Caco-2 (cell line): ENCODE measurements at regions not wholly inside any gene's neighbourhood (a gene's known extent, or its start where the extent isn't known, plus 50 kb on each side); places are given as distances from the start of the nearest gene placed in this dataset.

ENCODE experiments used
- BruUV-seq: library from RNA; stranded (reverse); fragments of 400-500 nt; replicated peaks from 2 replicates; lab custom pipeline; 2021; lab: Mats Ljungman, UMichigan
- CTCF ChIA-PET: fragments of 300-600 bp; sonication (Branson Sonifier 250); formaldehyde crosslinking; loops from one replicate; lab custom pipeline; 2022; ENCODE audit warnings: antibody characterized with exemption; lab: Charles Lee
- POLR2A ChIA-PET: fragments of 300-600 bp; sonication (Branson Sonifier 250); formaldehyde crosslinking; loops from one replicate; lab custom pipeline; 2022; ENCODE audit warnings: antibody characterized with exemption; lab: Charles Lee
- DNase-seq, 2 experiments: peaks; one replicate each; pipeline versions ENCODE4 v3.0.0 to v3.0.0-alpha.2; 2020 to 2022
- H3K27me3 ChIP-seq: replicated peaks from 2 replicates; pipeline ENCODE4 v1.6.0; 2011; ENCODE audit warnings: low read length; ENCODE audit not compliant: control insufficient read depth, insufficient read depth
- H3K36me3 ChIP-seq: 2 replicates; pipeline ENCODE4 v1.5.1; 2011; ENCODE audit warnings: low read length; ENCODE audit not compliant: control insufficient read depth, insufficient read depth
- H3K4me1 ChIP-seq: fragments of 250-450 bp; sonication (Bioruptor Pico); 2 replicates; pipeline ENCODE4 v1.5.1; 2020; ENCODE audit warnings: mild to moderate bottlenecking
- H3K4me3 ChIP-seq: 2 replicates; pipeline ENCODE4 v1.5.1; 2011; ENCODE audit warnings: low read depth, mild to moderate bottlenecking, control low read depth, low read length
- H3K9me3 ChIP-seq: fragments of 250-450 bp; sonication (Bioruptor Pico); 2 replicates; pipeline ENCODE4 v1.5.1; 2020; ENCODE audit warnings: mild to moderate bottlenecking, moderate library complexity
- H3K27ac Mint-ChIP-seq: one replicate; pipeline ENCODE4 v1.8.0; 2022; ENCODE audit warnings: mixed read lengths; ENCODE audit not compliant: unreplicated experiment
- H3K27me3 Mint-ChIP-seq: one replicate; pipeline ENCODE4 v1.8.0; 2022; ENCODE audit warnings: mixed read lengths; ENCODE audit not compliant: insufficient read depth, unreplicated experiment
- H3K36me3 Mint-ChIP-seq: one replicate; pipeline ENCODE4 v1.8.0; 2022; ENCODE audit warnings: mild to moderate bottlenecking, mixed read lengths; ENCODE audit not compliant: insufficient read depth, unreplicated experiment
- H3K4me1 Mint-ChIP-seq: one replicate; pipeline ENCODE4 v1.8.0; 2022; ENCODE audit warnings: low read depth, mixed read lengths; ENCODE audit not compliant: unreplicated experiment
- H3K4me3 Mint-ChIP-seq: one replicate; pipeline ENCODE4 v1.8.0; 2022; ENCODE audit warnings: mild to moderate bottlenecking, moderate library complexity, mixed read lengths; ENCODE audit not compliant: unreplicated experiment
- H3K9me3 Mint-ChIP-seq: one replicate; pipeline ENCODE4 v1.8.0; 2022; ENCODE audit warnings: mixed read lengths; ENCODE audit not compliant: unreplicated experiment
- CTCF ChIP-seq, 2 experiments: fragments of 200-600 bp in 1 of 2; IDR thresholded peaks; 1 replicate in 1 of 2; 2 replicates in 1 of 2; pipeline versions ENCODE4 v1.5.1 to v1.8.0; 2011 to 2022; ENCODE audit warnings: antibody characterized with exemption in 1 of 2, control low read depth in 1 of 2, inconsistent platforms in 1 of 2, low read depth in 1 of 2, low read length in 1 of 2, mild to moderate bottlenecking in 1 of 2, moderate library complexity in 1 of 2; ENCODE audit not compliant: insufficient read depth in 1 of 2, severe bottlenecking in 1 of 2, unreplicated experiment in 1 of 2
- intact Hi-C: fragments of 100-400 bp; cut with micrococcal nuclease; formaldehyde crosslinking; loops from one replicate; pipeline ENCODE4 v1.10.0; 2022; ENCODE audit not compliant: unreplicated experiment

- DNase-seq = no peak
- H3K4me3 Mint-ChIP-seq = no peak overlapping the region
- intact Hi-C loops = no loop called here
- no peak overlapping the region for H3K4me3 ChIP-seq
- CTCF ChIA-PET = no interaction called here
- no peaks in the 10 kb centered on the region; the same call in 1 of the 2 replicates for H3K27me3 ChIP-seq
- no peaks in the 10 kb centered on the region for H3K9me3 Mint-ChIP-seq
- peaks cover 21% of the 10 kb centered on the region for H3K27me3 Mint-ChIP-seq
- no peak for TF ChIP-seq CTCF (IDR thresholded peaks at IDR 0.05; ENCODE audit: insufficient read depth in 1 of 2, low read depth in 1 of 2, low read length in 1 of 2, severe bottlenecking in 1 of 2, unreplicated experiment in 1 of 2)
- H3K4me1 Mint-ChIP-seq = no peaks in the 10 kb centered on the region
- no peak overlapping the region for H3K27ac Mint-ChIP-seq
- POLR2A ChIA-PET = no interaction called here
- no peaks in the 10 kb centered on the region for H3K9me3 ChIP-seq
- no TSS peak for BruUV-seq
- H3K4me1 ChIP-seq = no peaks in the 10 kb centered on the region
- H3K36me3 ChIP-seq = no peaks in the 10 kb centered on the region
- H3K36me3 Mint-ChIP-seq = no peaks in the 10 kb centered on the region
Measured at GRCh38 chr14:76277586-76278130, 98.3 kb upstream of the ESRRB start.

GRCh38 chr14:76280221-76280620 is 95.7 kb upstream of the ESRRB start:
- intact Hi-C loops = no loop called here
- Mint-ChIP-seq H3K36me3 (no peaks in the 10 kb centered on the region), H3K27ac (no peak overlapping the region), H3K4me1 (no peaks in the 10 kb centered on the region), H3K4me3 (no peak overlapping the region), H3K27me3 (peaks cover 20% of the 10 kb centered on the region), H3K9me3 (no peaks in the 10 kb centered on the region)
- Histone ChIP-seq H3K27me3 (no peaks in the 10 kb centered on the region), H3K4me3 (no peak overlapping the region), H3K4me1 (no peaks in the 10 kb centered on the region), H3K36me3 (no peaks in the 10 kb centered on the region), H3K9me3 (no peaks in the 10 kb centered on the region)
- ChIA-PET POLR2A (no interaction called here), CTCF (no interaction called here)
- no peak for DNase-seq
- TF ChIP-seq CTCF (IDR thresholded peaks at IDR 0.05; ENCODE audit: insufficient read depth in 1 of 2, low read depth in 1 of 2, low read length in 1 of 2, severe bottlenecking in 1 of 2, unreplicated experiment in 1 of 2) = no peak
- no TSS peak for BruUV-seq

- H3K27me3 ChIP-seq = no peaks in the 10 kb centered on the region
- H3K4me1 ChIP-seq = no peaks in the 10 kb centered on the region
- no peak overlapping the region for H3K27ac Mint-ChIP-seq
- TF ChIP-seq CTCF (IDR thresholded peaks at IDR 0.05; ENCODE audit: insufficient read depth in 1 of 2, low read depth in 1 of 2, low read length in 1 of 2, severe bottlenecking in 1 of 2, unreplicated experiment in 1 of 2) = no peak
- no TSS peak for BruUV-seq
- CTCF ChIA-PET = no interaction called here
- no peaks in the 10 kb centered on the region for H3K36me3 ChIP-seq
- no peak overlapping the region for H3K4me3 Mint-ChIP-seq
- peaks cover 15% of the 10 kb centered on the region for H3K27me3 Mint-ChIP-seq
- no peak for DNase-seq
- H3K9me3 Mint-ChIP-seq = no peaks in the 10 kb centered on the region
- no peak overlapping the region for H3K4me3 ChIP-seq
- POLR2A ChIA-PET = no interaction called here
- H3K4me1 Mint-ChIP-seq = no peaks in the 10 kb centered on the region
- no peaks in the 10 kb centered on the region for H3K9me3 ChIP-seq
- no peaks in the 10 kb centered on the region for H3K36me3 Mint-ChIP-seq
- intact Hi-C loops = no loop called here
Measured at GRCh38 chr14:76282581-76282980, 93.4 kb upstream of the ESRRB start.
